Ovary (tissue), 7 donors: ENCODE measurements at regions not wholly inside any gene's neighbourhood (a gene's known extent, or its start where the extent isn't known, plus 50 kb on each side); places are given as distances from the start of the nearest gene placed in this dataset.

Experiments used
- DNase-seq, 5 donors: peaks; one replicate each; pipeline ENCODE4 v3.0.0-alpha.2; 2019 to 2020
- H3K27ac ChIP-seq, 2 donors: fragments of 200-600 bp; one replicate each; pipeline versions ENCODE4 v1.5.1 to v1.8.0; 2019 to 2022
- H3K27me3 ChIP-seq: fragments of 200-600 bp; one replicate; pipeline ENCODE4 v1.8.0; 2022
- H3K36me3 ChIP-seq: fragments of 200-600 bp; sonication (generic); one replicate; pipeline ENCODE4 v1.5.1; 2019
- H3K4me1 ChIP-seq: one replicate; pipeline ENCODE4 v1.8.1; 2013; ENCODE audit warnings: mild to moderate bottlenecking, moderate library complexity; ENCODE audit not compliant: insufficient read depth
- H3K4me3 ChIP-seq: fragments of 200-600 bp; sonication (generic); one replicate; pipeline ENCODE4 v1.5.1; 2017
- H3K9me3 ChIP-seq, 2 donors: fragments of 200-600 bp in 1 of 2; sonication (generic) in 1 of 2; one replicate each; pipeline versions ENCODE4 v1.5.1 to v1.8.1; 2013 to 2019; ENCODE audit warnings: mild to moderate bottlenecking in 1 of 2, moderate library complexity in 1 of 2
- EP300 ChIP-seq: sonication (generic); formaldehyde crosslinking; IDR thresholded peaks from one replicate; pipeline ENCODE4 v1.6.1; 2017; ENCODE audit warnings: antibody characterized with exemption
- POLR2A ChIP-seq: fragments of 450-650 bp; IDR thresholded peaks from one replicate; pipeline ENCODE4 v1.6.1; 2017; ENCODE audit warnings: antibody characterized with exemption, mild to moderate bottlenecking, moderate library complexity
- WGBS, 3 donors: extraction: QIAGEN DNeasy Blood & Tissue Kit in 1 of 3; methylation state at CpG; one replicate each; pipeline versions ENCODE4 v1.1.5 to v1.1.7; 2013 to 2017; 5-methylcytosine and 5-hydroxymethylcytosine counted together
- intact Hi-C, 4 donors: fragments of 100-400 bp; cut with DNase I; formaldehyde crosslinking; loops; one replicate each; pipeline versions ENCODE4 v1.11.0 to v1.15.1; 2022 to 2023
- TF ChIP-seq, protein P1 (sequence below), 3 donors: fragments of 450-650 bp in 2 of 3; fragments of 200-600 bp in 1 of 3; IDR thresholded peaks; one replicate each; pipeline versions ENCODE4 v1.5.1 to v1.8.0; 2016 to 2022; ENCODE audit warnings: antibody characterized with exemption in 3 of 3, mild to moderate bottlenecking in 1 of 3
- donor health status: DM: no; HTN: no; CAD: no; lungs with moderate emphysema.
- donor health status: DM: no; HTN: no; CAD: no.
- donor health status: Bipolar disorder and iron deficiency.
- donor health status: DM: no; HTN: no; CAD: no.
- donor health status: DM: yes; HTN: yes; CAD: no.

DNA sequence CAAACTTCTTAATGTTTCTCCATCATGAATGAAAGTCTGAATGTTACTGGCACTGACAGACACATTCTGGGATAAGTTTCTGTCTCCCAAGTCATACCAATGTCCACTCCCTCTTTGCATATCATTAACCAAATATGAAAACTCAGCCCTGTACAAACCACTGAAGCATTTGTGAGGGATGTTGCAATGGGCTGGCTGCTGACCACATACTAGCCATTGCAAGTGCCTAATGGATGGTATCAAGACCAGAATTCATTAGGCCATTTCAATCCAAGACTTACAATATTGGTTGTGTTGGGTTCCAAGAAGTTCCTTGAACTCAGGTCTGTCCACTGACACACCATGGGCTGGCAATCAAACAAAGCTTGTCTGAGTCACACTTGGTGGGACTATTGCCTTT is 73.8 kb downstream of the CBLN2 start:
- H3K36me3 ChIP-seq: no peaks in the 10 kb centered on the region
- H3K27ac ChIP-seq: no peak overlapping the region
- TF ChIP-seq, protein P1, sequence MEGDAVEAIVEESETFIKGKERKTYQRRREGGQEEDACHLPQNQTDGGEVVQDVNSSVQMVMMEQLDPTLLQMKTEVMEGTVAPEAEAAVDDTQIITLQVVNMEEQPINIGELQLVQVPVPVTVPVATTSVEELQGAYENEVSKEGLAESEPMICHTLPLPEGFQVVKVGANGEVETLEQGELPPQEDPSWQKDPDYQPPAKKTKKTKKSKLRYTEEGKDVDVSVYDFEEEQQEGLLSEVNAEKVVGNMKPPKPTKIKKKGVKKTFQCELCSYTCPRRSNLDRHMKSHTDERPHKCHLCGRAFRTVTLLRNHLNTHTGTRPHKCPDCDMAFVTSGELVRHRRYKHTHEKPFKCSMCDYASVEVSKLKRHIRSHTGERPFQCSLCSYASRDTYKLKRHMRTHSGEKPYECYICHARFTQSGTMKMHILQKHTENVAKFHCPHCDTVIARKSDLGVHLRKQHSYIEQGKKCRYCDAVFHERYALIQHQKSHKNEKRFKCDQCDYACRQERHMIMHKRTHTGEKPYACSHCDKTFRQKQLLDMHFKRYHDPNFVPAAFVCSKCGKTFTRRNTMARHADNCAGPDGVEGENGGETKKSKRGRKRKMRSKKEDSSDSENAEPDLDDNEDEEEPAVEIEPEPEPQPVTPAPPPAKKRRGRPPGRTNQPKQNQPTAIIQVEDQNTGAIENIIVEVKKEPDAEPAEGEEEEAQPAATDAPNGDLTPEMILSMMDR (IDR thresholded peaks at IDR 0.05): no peak
- TF ChIP-seq POLR2A (no peak), EP300 (no peak)
- H3K4me3 ChIP-seq: no peak overlapping the region
- H3K4me1 ChIP-seq: no peaks in the 10 kb centered on the region
- DNase-seq: no peak
- H3K27me3 ChIP-seq: no peaks in the 10 kb centered on the region
- no peaks in the 10 kb centered on the region for H3K9me3 ChIP-seq
- intact Hi-C loops: no loop called here

DNA sequence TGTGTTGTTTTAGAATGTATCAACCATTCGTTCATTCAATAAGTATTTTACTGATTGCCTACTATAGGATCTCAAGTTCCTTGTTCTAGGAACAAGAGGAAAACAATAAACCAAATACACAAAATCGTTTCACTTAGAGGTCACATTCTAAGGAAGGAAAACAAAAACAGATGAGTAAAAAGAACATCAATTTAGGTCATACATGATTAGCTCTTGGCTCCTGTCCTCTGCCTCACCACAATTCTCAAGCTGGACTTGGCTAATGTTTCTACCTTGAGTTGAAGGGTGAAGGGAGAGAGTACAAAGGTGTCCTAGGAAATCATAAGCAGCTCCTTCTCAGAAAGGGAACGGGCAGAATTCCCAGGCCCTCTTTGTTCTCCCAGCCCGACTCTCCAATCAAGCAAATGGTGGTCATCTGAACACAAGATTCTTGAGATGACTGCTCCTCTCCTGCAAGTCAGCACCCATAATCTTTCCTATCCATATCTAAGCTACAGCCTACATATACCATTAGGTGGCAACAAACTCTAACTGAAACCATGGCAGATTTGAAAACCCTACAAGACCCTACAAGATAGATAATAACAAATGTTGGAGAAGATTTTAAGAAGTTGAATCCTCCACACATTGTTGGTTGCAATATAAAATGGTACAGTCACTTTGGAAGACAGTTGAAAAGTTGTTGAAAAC is 76.0 kb downstream of the CBLN2 start:
- Histone ChIP-seq H3K36me3 (no peaks in the 10 kb centered on the region), H3K4me1 (no peaks in the 10 kb centered on the region), H3K27ac (no peak overlapping the region), H3K9me3 (no peaks in the 10 kb centered on the region), H3K4me3 (no peak overlapping the region), H3K27me3 (no peaks in the 10 kb centered on the region)
- no peak for TF ChIP-seq POLR2A
- TF ChIP-seq, protein P1 (IDR thresholded peaks at IDR 0.05): no peak
- no peak for TF ChIP-seq EP300
- DNase-seq: no peak
- WGBS, 3 donors: 43 to 55% (median 55%) methylated on average over 4 of the region's 4 CpGs
- intact Hi-C loops: no loop called here

DNA sequence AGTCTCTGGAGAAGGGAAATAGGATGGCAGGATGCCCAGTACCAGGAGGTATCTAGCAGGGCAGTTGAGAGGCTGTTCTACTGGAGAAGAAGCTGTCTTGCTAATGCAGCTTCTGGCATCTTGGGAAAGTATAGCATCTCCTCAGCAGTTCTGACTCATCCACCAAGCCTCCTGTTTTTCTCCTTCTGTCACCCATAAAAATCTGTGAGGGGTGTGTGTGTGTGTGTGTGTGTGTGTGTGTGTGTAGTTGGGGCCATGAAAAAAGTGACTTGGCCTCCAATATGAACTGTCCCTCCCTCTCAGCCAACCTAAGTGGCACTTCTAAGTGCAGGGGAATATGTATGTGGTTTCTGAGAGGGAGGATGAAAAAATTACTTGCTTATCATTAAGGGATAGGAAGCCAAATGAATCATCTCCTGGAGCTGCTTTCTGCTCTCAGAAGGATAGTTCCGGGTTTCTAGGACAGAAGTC is 83.9 kb downstream of the CBLN2 start:
- intact Hi-C loops: no loop called here
- 8 to 33% (median 13%) methylated on average over 1 of the region's 1 CpG for WGBS, 3 donors
- TF ChIP-seq, protein P1 (IDR thresholded peaks at IDR 0.05): no peak
- TF ChIP-seq EP300 (no peak), POLR2A (no peak)
- Histone ChIP-seq H3K27me3 (no peaks in the 10 kb centered on the region), H3K36me3 (no peaks in the 10 kb centered on the region), H3K4me3 (no peak overlapping the region), H3K27ac (no peak overlapping the region), H3K4me1 (no peaks in the 10 kb centered on the region), H3K9me3 (no peaks in the 10 kb centered on the region)
- DNase-seq: no peak

- H3K9me3 ChIP-seq: no peaks in the 10 kb centered on the region
- no peaks in the 10 kb centered on the region for H3K4me1 ChIP-seq
- no peak overlapping the region for H3K27ac ChIP-seq
- intact Hi-C loops: no loop called here
- no peak for DNase-seq
- H3K4me3 ChIP-seq: no peak overlapping the region
- H3K36me3 ChIP-seq: no peaks in the 10 kb centered on the region
- H3K27me3 ChIP-seq: no peaks in the 10 kb centered on the region
- no peak for TF ChIP-seq POLR2A
- no peak for TF ChIP-seq EP300
These were observed 85.9 kb downstream of the CBLN2 start for GRCh38 chr18:72458271-72458670.

DNA sequence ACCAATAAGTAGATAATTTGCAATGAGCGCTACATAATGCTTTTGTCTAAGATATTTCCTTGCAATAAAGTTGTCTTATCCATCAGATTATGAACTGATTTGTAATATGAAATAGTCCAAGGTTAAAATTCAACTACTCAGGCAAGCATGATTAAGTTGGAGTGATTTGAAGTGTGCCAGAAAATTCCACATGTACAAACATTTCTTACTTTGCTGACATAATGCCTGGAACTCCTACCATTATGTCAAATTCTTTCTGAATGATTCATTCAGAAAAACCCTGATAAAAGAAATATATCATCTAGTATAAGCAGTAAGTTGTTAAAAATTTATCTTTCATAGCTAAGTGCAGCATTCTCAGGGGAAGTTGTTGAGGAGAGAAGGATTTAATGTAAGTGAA is 87.3 kb downstream of the CBLN2 start:
- Histone ChIP-seq H3K27me3 (no peaks in the 10 kb centered on the region), H3K4me1 (no peaks in the 10 kb centered on the region), H3K27ac (no peak overlapping the region), H3K4me3 (no peak overlapping the region), H3K9me3 (no peaks in the 10 kb centered on the region), H3K36me3 (no peaks in the 10 kb centered on the region)
- 44 to 69% (median 59%) methylated on average over 1 of the region's 1 CpG for WGBS, 3 donors
- TF ChIP-seq POLR2A (no peak), EP300 (no peak)
- TF ChIP-seq, protein P1 (IDR thresholded peaks at IDR 0.05): no peak
- intact Hi-C loops: no loop called here
- no peak for DNase-seq
